Neutrophil (primary cell): ENCODE measurements at regions not wholly inside any gene's neighbourhood (a gene's known extent, or its start where the extent isn't known, plus 50 kb on each side); places are given as distances from the start of the nearest gene placed in this dataset.

Source experiments
- H3K27ac ChIP-seq: fragments of 200-600 bp; sonication (generic); 2 replicates; pipeline ENCODE4 v1.5.1; 2016; ENCODE audit warnings: mild to moderate bottlenecking, moderate library complexity
- H3K27me3 ChIP-seq: fragments of 200-600 bp; sonication (generic); 2 replicates; pipeline ENCODE4 v1.6.0; 2016; ENCODE audit warnings: mild to moderate bottlenecking
- H3K36me3 ChIP-seq: fragments of 200-600 bp; sonication (generic); 2 replicates; pipeline ENCODE4 v1.5.1; 2017
- H3K4me1 ChIP-seq, 2 experiments: fragments of 200-600 bp in 1 of 2; sonication (generic) in 1 of 2; 1 replicate in 1 of 2; 2 replicates in 1 of 2; pipeline versions ENCODE4 v1.5.1 to v1.6.1; 2013 to 2016; ENCODE audit warnings: low read depth in 1 of 2, low read length in 1 of 2, mild to moderate bottlenecking in 1 of 2, moderate library complexity in 1 of 2; ENCODE audit not compliant: control insufficient read depth in 1 of 2, insufficient read depth in 1 of 2
- H3K4me3 ChIP-seq, 2 experiments: fragments of 200-600 bp in 1 of 2; sonication (generic) in 1 of 2; 1 replicate in 1 of 2; 2 replicates in 1 of 2; pipeline ENCODE4 v1.5.1; 2013 to 2016; ENCODE audit warnings: low read depth in 1 of 2, low read length in 1 of 2, mild to moderate bottlenecking in 1 of 2, moderate library complexity in 1 of 2
- H3K9me3 ChIP-seq: fragments of 200-600 bp; sonication (generic); 2 replicates; pipeline ENCODE4 v1.5.1; 2016
- CTCF ChIP-seq: fragments of 200-600 bp; sonication (generic); IDR thresholded peaks from 2 replicates; pipeline ENCODE4 v1.5.1; 2016; ENCODE audit warnings: antibody characterized with exemption

- Histone ChIP-seq H3K9me3 (no peaks in the 10 kb centered on the region), H3K4me1 (peaks cover 9 to 10% of the 10 kb centered on the region in 2 experiments), H3K27me3 (peaks cover 12% of the 10 kb centered on the region), H3K36me3 (no peaks in the 10 kb centered on the region), H3K4me3 (no peak overlapping the region), H3K27ac (peak overlapping the region; percentile 41)
- no peak for TF ChIP-seq CTCF
Measured at GRCh38 chr10:3485057-3485686, 299.8 kb downstream of the KLF6 start.

DNA sequence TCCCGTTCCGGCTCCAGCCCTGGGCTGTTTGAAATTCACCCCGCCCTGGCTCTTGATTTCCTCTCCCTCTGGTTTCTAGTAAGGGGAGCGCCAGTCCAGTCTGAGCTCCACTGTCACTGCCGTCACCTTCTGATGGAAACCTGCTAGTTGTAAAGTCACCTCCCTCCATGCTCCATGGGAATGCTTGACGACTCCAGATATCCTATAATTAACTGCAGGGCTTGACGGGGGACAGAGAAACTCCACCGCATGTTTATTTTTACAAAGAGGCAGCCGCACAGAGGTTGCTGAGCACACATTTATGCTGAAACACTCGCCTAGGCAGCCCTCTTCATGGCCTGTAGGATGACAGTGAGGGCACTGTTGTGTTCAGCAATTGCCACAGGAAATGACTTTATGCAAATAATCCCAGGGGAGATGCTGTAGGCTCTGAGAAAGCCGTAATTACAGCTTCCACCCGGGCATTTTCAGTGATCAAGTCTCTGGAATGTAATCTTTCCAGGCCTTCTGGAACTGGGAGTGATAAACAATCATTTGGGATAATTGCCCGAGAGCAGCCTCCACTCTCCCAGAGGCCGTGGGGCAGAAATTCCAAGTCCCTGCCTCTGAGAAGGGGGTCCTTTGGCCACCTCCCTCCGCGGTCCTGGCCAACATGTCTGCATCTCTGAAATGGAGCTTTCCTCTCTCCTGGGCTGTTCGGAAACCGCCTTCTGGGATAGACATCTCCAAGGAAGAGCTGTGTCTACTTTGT, 300.5 kb downstream of the KLF6 start:
- peaks cover 12% of the 10 kb centered on the region for H3K27me3 ChIP-seq
- H3K27ac ChIP-seq, result no peak overlapping the region
- H3K36me3 ChIP-seq, result no peaks in the 10 kb centered on the region
- no peaks in the 10 kb centered on the region for H3K9me3 ChIP-seq
- H3K4me1 ChIP-seq, result peaks cover 9 to 10% of the 10 kb centered on the region in 2 experiments
- no peak overlapping the region for H3K4me3 ChIP-seq
- no peak for TF ChIP-seq CTCF

GRCh38 chr10:3482200-3482993, 302.6 kb downstream of the KLF6 start:
- Histone ChIP-seq H3K36me3 (no peaks in the 10 kb centered on the region), H3K4me1 (peaks cover 9 to 16% of the 10 kb centered on the region in 2 experiments), H3K27me3 (peaks cover 12% of the 10 kb centered on the region), H3K27ac (no peak overlapping the region), H3K4me3 (no peak overlapping the region), H3K9me3 (no peaks in the 10 kb centered on the region)
- TF ChIP-seq CTCF, result no peak

- no peak overlapping the region for H3K27ac ChIP-seq
- H3K36me3 ChIP-seq, result no peaks in the 10 kb centered on the region
- H3K27me3 ChIP-seq, result peaks cover 12% of the 10 kb centered on the region
- no peak for TF ChIP-seq CTCF
- no peak overlapping the region for H3K4me3 ChIP-seq
- no peaks in the 10 kb centered on the region for H3K9me3 ChIP-seq
- H3K4me1 ChIP-seq, result peaks cover 9 to 16% of the 10 kb centered on the region in 2 experiments
Measured at GRCh38 chr10:3481496-3481895, 303.5 kb downstream of the KLF6 start.

DNA sequence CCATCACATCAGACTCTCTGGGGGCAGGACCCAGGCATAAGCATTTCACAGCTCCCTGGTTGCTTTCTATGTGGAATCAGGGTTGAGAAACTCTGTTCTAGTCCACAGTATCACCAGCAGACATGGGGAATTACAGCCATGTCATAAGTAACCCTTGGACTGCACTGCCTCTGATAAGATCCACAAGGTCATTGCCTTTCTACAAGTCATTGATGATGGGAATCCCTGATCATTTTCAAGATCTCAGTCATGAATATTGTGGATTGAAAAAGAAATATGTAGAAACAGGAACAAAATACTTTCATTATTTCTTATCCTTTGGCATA, 304.1 kb downstream of the KLF6 start:
- TF ChIP-seq CTCF, result no peak

More for the DNA sequence above, 304.1 kb downstream of the KLF6 start:
- no peak overlapping the region for H3K4me3 ChIP-seq
- no peaks in the 10 kb centered on the region for H3K36me3 ChIP-seq
- peaks cover 17% of the 10 kb centered on the region for H3K27me3 ChIP-seq
- H3K9me3 ChIP-seq, result no peaks in the 10 kb centered on the region
- H3K4me1 ChIP-seq, result peaks cover 9 to 16% of the 10 kb centered on the region in 2 experiments
- H3K27ac ChIP-seq, result no peak overlapping the region
